Retinal pigment epithelial cell (primary cell): ENCODE measurements at regions not wholly inside any gene's neighbourhood (a gene's known extent, or its start where the extent isn't known, plus 50 kb on each side); places are given as distances from the start of the nearest gene placed in this dataset.

Experiments used
- DNase-seq: peaks from one replicate; pipeline ENCODE4 v3.0.0-alpha.2; 2010; ENCODE audit warnings: low read depth
- H3K4me3 ChIP-seq: 2 replicates; pipeline ENCODE4 v1.5.1; 2011; ENCODE audit warnings: mild to moderate bottlenecking, low read length, control low read depth, moderate library complexity
- CTCF ChIP-seq: conservative IDR thresholded peaks from 2 replicates; pipeline ENCODE4 v1.5.1; 2011; ENCODE audit warnings: low read depth, low read length, control low read depth, inconsistent platforms

- no peak for TF ChIP-seq CTCF
- H3K4me3 ChIP-seq = no peak overlapping the region
- DNase-seq = no peak
Measured at GRCh38 chr1:112317611-112318062, 78.4 kb upstream of the CTTNBP2NL start.

DNA sequence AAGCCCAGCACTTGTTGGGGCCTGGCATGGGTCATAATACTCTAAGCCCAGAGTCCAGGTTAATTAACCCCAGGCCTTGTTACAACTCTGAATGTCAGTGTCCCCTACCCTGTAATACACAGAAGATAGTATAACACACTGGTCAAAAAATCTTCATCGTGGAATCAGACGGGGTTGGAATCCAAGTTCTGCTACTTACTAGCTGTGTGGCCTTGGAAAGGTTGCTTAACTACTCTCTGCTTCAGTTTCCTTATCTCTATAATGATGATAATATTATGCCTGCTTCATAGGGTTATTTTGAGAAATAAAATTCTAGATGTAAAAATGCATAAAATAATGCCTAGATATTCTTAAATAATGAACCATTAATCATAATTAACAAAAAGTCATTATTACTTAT lies 77.8 kb upstream of the CTTNBP2NL start:
- no peak for TF ChIP-seq CTCF
- no peak for DNase-seq
- no peak overlapping the region for H3K4me3 ChIP-seq

GRCh38 chr1:112318698-112319370 lies 77.2 kb upstream of the CTTNBP2NL start:
- H3K4me3 ChIP-seq = no peak overlapping the region
- no peak for DNase-seq
- no peak for TF ChIP-seq CTCF

DNA sequence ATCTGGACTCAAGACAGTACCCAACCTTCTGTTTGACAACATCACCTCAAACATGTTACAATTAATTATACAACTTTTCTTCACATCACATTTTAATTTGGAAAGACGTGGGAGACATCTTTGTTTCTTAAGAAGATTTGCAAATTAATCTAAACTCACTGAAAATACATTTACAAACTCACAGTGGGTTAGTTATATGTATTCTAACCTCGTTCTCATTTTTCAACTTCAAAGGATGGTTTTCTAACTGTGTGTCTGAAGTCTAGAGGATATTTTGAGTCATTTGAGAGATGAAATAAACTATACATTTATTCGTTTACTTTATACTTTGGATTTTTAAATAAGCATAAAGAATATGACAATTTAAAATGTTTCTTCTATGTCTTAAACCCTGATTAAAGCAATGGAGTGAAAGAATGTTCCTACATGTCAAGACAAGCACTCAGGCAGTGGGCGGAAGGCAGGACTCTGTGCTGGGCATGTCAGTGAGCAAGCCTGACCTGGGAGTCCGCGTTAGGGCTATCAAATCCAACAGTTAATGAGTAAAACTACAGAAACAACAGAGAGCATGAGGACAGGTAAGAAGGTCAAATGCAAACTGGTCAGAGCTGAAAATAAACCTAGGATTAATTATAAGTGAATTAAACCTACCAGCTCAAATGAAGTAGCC lies 76.5 kb upstream of the CTTNBP2NL start:
- TF ChIP-seq CTCF = no peak
- no peak for DNase-seq
- no peak overlapping the region for H3K4me3 ChIP-seq

GRCh38 chr1:112320058-112320457 lies 76.0 kb upstream of the CTTNBP2NL start:
- TF ChIP-seq CTCF = no peak
- no peak overlapping the region for H3K4me3 ChIP-seq
- no peak for DNase-seq

DNA sequence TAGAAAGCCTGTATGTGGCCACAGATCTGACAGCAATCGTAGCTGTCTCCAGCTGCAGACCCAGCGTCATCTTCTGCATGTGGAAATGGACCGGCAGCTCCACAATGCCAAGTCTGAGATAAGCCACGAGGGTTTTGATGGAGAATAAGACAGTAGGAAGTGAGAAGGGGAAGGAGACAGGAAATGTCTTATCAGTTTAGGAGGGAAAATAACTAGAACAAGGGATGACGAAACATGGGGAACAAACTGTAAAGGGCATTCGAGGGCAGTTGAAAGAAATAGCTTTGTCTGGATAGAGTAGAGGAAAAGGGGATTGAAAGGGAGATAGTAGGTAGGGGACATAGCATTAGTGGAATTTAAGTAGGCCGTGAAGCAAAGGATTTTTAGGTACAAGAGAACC lies 74.0 kb upstream of the CTTNBP2NL start:
- TF ChIP-seq CTCF = no peak
- no peak overlapping the region for H3K4me3 ChIP-seq
- DNase-seq = no peak
